NCI-H1048 (cell line): ENCODE measurements at regions not wholly inside any gene's neighbourhood (a gene's known extent, or its start where the extent isn't known, plus 50 kb on each side); places are given as distances from the start of the nearest gene placed in this dataset.
"Not testable (repeated sequence)": the region's sequence is repeated elsewhere in the genome, so short reads cannot be mapped to it uniquely, and the experiment has no call there.

ENCODE experiments used
- DNase-seq: peaks from one replicate; lab custom pipeline; 2025; lab: John Stamatoyannopoulos, UW

GRCh38 chr9:87049929-87050608 is 102.8 kb upstream of the GAS1 start:
- DNase-seq: not testable (repeated sequence)

GRCh38 chr9:87054999-87055686 is 107.8 kb upstream of the GAS1 start:
- DNase-seq: peak; percentile 50

- no peak for DNase-seq
Measured at GRCh38 chr9:87059772-87060171, 112.5 kb upstream of the GAS1 start.

GRCh38 chr9:87062746-87063145 is 115.4 kb upstream of the GAS1 start:
- no peak for DNase-seq

GRCh38 chr9:87063246-87063645 is 115.9 kb upstream of the GAS1 start:
- DNase-seq: no peak

- DNase-seq: no peak
Measured at GRCh38 chr9:87063871-87064270, 116.6 kb upstream of the GAS1 start.

- DNase-seq: no peak
Measured at GRCh38 chr9:87064311-87064710, 117.0 kb upstream of the GAS1 start.

GRCh38 chr9:87065981-87066380 is 118.7 kb upstream of the GAS1 start:
- DNase-seq: no peak

GRCh38 chr9:87067426-87067825 is 120.1 kb upstream of the GAS1 start:
- DNase-seq: no peak

GRCh38 chr9:87068177-87068840 is 121.0 kb upstream of the GAS1 start:
- no peak for DNase-seq

GRCh38 chr9:87069690-87070089 is 122.4 kb upstream of the GAS1 start:
- no peak for DNase-seq

- DNase-seq: no peak
Measured at GRCh38 chr9:87070336-87070735, 123.0 kb upstream of the GAS1 start.

GRCh38 chr9:87071473-87071872 is 124.2 kb upstream of the GAS1 start:
- no peak for DNase-seq

GRCh38 chr9:87073692-87074091 is 126.4 kb upstream of the GAS1 start:
- no peak for DNase-seq

- DNase-seq: no peak
Measured at GRCh38 chr9:87075537-87075936, 128.2 kb upstream of the GAS1 start.

- DNase-seq: no peak
Measured at GRCh38 chr9:87076825-87077224, 129.5 kb upstream of the GAS1 start.

GRCh38 chr9:87077986-87078385 is 130.7 kb upstream of the GAS1 start:
- no peak for DNase-seq

GRCh38 chr9:87080512-87081264 is 133.4 kb upstream of the GAS1 start:
- DNase-seq: no peak

GRCh38 chr9:87081503-87081902 is 134.2 kb upstream of the GAS1 start:
- DNase-seq: no peak

GRCh38 chr9:87083986-87084385 is 136.7 kb upstream of the GAS1 start:
- DNase-seq: no peak

GRCh38 chr9:87084407-87084806 is 137.1 kb upstream of the GAS1 start:
- no peak for DNase-seq

GRCh38 chr9:87085073-87085472 is 137.8 kb upstream of the GAS1 start:
- DNase-seq: no peak

- no peak for DNase-seq
Measured at GRCh38 chr9:87085521-87085920, 138.2 kb upstream of the GAS1 start.
